GM12878 (cell line): ENCODE measurements at regions not wholly inside any gene's neighbourhood (a gene's known extent, or its start where the extent isn't known, plus 50 kb on each side); places are given as distances from the start of the nearest gene placed in this dataset.

Experiments
- CBX3 ChIP-seq: fragments of 200-600 bp; sonication (generic); IDR thresholded peaks from 2 replicates; pipeline ENCODE4 v1.6.1; 2016; ENCODE audit warnings: low read depth, borderline replicate concordance
- MYC ChIP-seq: IDR thresholded peaks from 2 replicates; pipeline ENCODE4 v1.6.1; 2011; ENCODE audit warnings: mild to moderate bottlenecking, low read length, moderate library complexity, inconsistent platforms; ENCODE audit not compliant: insufficient read depth, insufficient replicate concordance, insufficient read length, severe bottlenecking
- TARDBP ChIP-seq: IDR thresholded peaks from 2 replicates; pipeline ENCODE4 v1.6.1; 2016; ENCODE audit warnings: borderline replicate concordance
- USF1 ChIP-seq: IDR thresholded peaks from 2 replicates; pipeline ENCODE4 v1.6.1; 2011; ENCODE audit warnings: borderline replicate concordance, low read depth, mild to moderate bottlenecking, moderate library complexity, mixed read lengths, low read length; ENCODE audit not compliant: insufficient read depth; ENCODE audit errors: extremely low read length
- ZNF274 ChIP-seq: IDR thresholded peaks from one replicate; pipeline ENCODE4 v1.8.0; 2011; ENCODE audit not compliant: insufficient read length, insufficient read depth
- ZNF592 ChIP-seq: fragments of 450-650 bp; IDR thresholded peaks from 2 replicates; pipeline ENCODE4 v1.6.1; 2017; ENCODE audit warnings: mild to moderate bottlenecking, moderate library complexity
- ZNF687 ChIP-seq: fragments of 450-650 bp; IDR thresholded peaks from 2 replicates; pipeline ENCODE4 v1.6.1; 2017; ENCODE audit warnings: mild to moderate bottlenecking, moderate library complexity
- TF ChIP-seq, protein P1 (sequence below): IDR thresholded peaks from 2 replicates; pipeline ENCODE4 v1.6.1; 2011; ENCODE audit warnings: mild to moderate bottlenecking, low read depth, low read length, moderate library complexity; ENCODE audit not compliant: insufficient replicate concordance

GRCh38 chr5:145683431-145683830 is 151.7 kb downstream of the PRELID2 start (continued):
- no peak for TF ChIP-seq USF1
- TF ChIP-seq CBX3: no peak
- TF ChIP-seq, protein P1, sequence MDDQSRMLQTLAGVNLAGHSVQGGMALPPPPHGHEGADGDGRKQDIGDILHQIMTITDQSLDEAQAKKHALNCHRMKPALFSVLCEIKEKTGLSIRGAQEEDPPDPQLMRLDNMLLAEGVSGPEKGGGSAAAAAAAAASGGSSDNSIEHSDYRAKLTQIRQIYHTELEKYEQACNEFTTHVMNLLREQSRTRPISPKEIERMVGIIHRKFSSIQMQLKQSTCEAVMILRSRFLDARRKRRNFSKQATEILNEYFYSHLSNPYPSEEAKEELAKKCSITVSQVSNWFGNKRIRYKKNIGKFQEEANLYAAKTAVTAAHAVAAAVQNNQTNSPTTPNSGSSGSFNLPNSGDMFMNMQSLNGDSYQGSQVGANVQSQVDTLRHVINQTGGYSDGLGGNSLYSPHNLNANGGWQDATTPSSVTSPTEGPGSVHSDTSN: no peak
- TF ChIP-seq ZNF687: no peak
- no peak for TF ChIP-seq ZNF274
- no peak for TF ChIP-seq TARDBP
- no peak for TF ChIP-seq MYC
- TF ChIP-seq ZNF592: no peak
